HG03064 (cell line): ENCODE measurements at regions not wholly inside any gene's neighbourhood (a gene's known extent, or its start where the extent isn't known, plus 50 kb on each side); places are given as distances from the start of the nearest gene placed in this dataset.

Experiments used
- ATAC-seq: cut with Tn5 transposase; IDR thresholded peaks from one replicate; pipeline ENCODE4 v1.9.1; 2021; ENCODE audit warnings: low read depth; ENCODE audit not compliant: unreplicated experiment

DNA sequence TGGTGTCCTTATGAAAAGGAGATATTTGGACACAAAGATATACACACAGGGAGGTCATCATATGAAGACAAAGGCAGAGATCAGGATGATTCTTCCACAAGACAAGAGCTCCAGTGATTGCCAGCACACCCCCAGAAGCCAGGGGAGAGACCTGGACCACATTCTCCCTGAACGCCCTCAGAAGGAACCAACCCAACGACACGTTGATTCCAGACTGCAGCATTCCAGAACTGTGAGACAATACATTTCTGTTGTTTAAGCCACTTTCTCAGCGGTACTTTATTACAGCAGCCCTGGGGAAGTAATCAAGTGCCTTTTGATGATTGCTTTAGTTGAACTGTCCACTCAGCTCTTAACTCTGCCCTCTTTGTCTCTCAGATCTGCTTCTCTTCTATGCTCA is 285.5 kb upstream of the SMARCA2 start:
- no peak for ATAC-seq

GRCh38 chr9:1732670-1733069 is 282.5 kb upstream of the SMARCA2 start:
- no peak for ATAC-seq

- ATAC-seq: no peak
Measured at GRCh38 chr9:1738511-1739100, 276.5 kb upstream of the SMARCA2 start.

DNA sequence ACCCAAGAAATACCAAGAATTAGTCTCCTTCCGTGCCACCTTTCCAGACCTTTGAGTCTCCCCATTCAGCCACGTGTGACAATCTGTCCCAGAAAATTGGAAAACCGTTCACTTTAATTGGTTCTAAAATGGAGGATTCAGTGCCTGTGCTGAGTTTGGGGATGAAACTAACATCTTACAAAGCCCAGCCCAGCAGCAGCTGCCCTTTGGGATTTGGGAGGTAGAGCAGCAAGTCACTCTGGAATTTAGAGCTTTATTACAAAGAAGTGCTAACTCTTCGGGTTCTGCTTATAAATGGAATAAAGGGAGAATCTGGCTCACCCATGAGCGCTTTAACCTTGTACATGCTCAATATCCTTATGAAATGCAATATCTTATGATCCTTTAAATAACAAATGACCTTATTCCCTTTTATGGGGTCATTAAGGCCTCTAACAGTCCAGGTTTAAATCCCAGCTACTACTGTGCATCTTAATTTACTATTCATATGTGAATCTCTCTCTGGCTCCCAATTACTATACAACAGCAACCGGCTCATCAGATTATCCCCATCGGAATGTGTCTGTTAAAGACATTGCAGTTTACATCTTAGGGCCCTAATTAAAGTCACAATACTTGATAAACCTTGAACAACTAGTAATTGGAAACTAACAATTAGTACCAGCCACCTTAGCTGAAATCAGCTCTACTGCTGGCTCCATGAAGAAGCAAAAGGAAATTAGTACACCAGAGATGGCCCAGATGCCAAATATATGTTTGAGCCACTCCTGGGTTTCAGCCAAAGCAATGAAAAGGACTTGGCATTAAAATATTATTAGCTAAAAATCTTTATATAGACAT is 271.8 kb upstream of the SMARCA2 start:
- no peak for ATAC-seq

GRCh38 chr9:1745980-1746379 is 269.2 kb upstream of the SMARCA2 start:
- no peak for ATAC-seq

GRCh38 chr9:1747417-1747967 is 267.7 kb upstream of the SMARCA2 start:
- no peak for ATAC-seq

- ATAC-seq: no peak
Measured at GRCh38 chr9:1748407-1748806, 266.7 kb upstream of the SMARCA2 start.

GRCh38 chr9:1757186-1757585 is 258.0 kb upstream of the SMARCA2 start:
- no peak for ATAC-seq

DNA sequence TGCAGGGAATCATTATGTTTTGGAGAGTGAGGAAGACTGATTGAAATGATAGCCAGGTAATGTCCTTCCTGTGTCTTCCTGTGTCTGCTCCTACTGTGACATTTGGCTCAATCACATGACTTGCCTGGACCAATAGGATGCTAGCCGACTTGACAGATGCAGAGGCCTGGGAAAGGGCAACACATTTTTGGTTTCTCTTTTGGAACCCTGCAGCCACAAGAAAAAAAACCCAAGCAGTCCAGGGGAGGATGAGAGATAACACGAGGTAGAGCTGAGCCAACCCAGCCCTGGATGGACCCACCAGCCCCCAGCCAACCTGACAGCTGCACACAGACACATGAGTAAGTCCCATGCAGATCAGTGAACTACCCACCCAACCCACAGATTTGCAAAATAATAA is 256.1 kb upstream of the SMARCA2 start:
- no peak for ATAC-seq

GRCh38 chr9:1759771-1760300 is 255.3 kb upstream of the SMARCA2 start:
- ATAC-seq: no peak

DNA sequence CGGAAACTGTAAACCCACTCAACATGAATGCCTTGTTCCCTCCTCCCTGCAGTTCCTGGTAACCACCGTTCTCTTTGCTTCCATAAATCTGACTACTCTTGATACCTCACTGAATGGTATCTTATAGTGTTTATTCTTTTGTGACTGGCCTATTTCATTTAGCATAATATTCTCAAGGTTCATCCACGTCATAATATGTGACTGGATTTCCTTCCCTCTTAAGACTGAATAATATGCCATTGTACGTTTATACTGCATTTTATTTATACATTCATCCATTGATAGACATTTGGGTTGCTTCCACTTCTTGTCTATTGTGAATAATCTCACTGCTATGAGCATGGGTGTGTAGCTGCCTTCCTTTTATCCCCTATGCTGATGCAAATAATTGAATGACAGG is 253.3 kb upstream of the SMARCA2 start:
- ATAC-seq: no peak

- no peak for ATAC-seq
Measured at GRCh38 chr9:1766042-1766441, 249.1 kb upstream of the SMARCA2 start.

DNA sequence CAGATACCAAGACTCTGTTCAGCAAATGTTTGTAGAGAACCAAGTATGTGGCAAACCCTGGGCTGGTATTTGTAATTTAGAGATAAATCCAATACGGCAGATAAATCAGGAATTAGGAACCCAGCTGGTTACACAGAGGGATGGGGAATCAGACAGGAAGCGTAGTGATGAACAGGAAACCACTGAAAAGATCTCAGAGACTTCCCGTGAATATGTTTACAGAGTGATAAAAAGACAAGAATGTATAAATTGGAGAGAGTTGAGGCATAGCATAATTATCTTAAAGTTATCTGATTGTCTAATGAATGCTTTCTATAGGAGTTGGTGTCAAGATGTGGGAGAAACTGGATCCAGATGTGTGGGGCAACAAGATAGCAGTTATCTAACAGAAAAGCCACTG is 246.6 kb upstream of the SMARCA2 start:
- ATAC-seq: no peak

DNA sequence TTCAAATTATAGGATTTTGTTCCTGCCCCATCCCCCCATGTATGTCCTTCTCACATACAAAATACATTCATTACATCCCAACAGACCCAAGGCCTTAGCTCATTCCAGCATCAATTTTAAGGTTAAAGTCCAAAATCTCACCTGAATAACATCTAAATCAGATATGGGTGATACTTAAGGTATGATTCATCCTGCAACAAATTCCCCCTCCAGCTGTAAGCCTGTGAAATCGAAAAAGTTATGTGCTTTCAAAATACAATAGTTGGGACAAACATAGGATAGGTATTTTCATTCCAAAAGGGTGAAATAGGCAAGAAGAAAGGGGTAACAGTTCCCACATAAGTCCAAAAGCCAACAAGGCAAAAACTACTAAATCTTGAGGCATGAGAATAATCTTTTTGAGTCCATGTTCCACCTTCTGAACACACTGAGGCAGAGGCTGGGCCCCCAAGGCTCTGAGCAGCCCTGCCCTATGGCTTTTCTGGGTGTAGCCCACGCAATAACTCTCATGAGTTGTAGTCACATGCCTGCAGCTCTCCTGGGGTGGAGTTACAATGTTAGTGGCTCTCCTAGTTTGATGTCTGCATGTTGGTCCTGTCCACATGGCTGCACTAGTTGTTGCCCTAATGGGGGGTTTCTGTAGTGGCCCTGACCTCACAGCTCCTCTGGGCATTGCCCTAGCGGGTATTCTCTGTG is 243.9 kb upstream of the SMARCA2 start:
- ATAC-seq: no peak

GRCh38 chr9:1775230-1775629 is 239.9 kb upstream of the SMARCA2 start:
- no peak for ATAC-seq

DNA sequence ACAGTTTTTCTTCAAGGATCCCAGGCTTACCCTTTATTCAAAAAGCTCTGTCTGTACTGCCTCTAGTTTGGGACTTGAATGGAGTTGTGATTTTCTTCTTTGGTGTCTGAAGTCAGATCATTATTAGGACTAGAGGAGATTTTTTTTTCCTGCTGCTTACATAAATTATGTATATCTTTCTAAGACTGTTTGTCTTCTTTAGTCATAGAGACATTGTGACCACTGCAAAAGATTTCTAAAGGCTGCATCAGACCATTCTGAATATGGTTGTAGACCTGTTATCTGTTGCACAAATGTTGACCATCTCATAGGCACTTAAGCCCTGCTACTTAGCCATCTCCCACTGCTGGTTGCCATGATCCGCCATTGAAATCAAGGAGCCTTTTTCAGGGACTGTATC is 238.5 kb upstream of the SMARCA2 start:
- ATAC-seq: no peak

- ATAC-seq: no peak
Measured at GRCh38 chr9:1791191-1791590, 224.0 kb upstream of the SMARCA2 start.

DNA sequence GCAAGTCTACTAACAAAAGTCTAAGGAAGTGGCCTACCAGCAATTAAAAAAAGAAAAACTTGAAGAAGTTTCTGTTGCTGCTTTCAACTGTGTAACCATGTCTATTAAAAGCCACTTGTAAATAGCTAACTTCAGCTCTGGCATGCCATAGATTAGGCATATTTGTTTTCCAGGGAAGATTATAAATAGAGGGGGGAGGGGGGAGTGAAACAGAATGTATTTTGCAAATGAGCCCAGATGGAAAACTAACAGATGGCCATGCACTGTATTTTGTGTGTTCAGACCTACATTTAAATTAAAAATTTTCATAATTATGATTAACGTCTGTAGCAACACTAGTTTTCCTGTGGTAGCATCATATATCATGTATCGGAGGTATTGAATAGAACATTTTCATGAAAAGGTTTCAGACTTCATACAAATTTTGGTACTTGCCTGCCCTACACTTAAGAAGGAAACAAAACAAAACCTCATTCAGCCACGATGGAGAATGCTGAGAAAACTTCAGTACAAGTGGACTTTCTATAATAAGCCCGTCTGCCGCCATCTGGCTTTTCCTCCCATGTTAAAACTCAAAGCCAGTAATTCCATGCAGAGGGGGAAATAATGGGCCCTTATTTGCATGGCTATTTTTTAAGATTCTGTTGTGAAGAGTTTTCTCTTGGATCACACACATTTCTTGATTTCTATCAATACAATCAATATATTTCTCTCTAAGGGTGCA is 220.4 kb upstream of the SMARCA2 start:
- ATAC-seq: no peak

DNA sequence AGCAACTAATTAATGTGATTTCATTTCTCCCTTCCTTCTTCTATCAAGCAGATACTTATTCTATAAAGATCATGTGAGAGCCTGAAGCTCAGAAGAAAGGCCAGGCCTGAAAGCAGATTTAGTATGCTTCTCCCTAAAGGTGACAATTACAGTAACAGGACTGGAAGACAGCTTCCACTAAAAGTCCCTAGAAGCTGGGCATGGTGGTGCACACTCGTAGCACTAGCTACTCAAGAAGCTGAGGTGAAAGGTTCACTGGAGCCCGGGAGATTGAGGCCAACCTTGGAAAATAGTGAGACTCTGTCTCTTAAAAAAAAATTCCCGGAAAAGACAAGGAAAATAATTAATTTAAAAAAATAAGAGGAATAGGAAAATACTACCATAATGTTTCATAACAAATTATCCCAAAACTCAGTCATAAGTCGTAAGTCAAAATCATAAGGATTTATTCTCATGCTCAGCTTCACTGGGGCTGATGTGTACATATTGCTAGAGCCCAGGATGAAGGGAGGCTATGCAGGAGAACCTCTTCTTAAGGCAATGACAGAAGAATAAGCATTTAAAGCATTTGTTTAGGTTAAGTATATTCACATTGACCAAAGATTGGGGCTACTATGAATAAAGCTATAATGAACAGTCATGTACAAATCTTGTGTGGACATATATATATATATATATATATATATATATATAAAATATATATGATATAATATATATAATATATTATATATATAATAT is 210.8 kb upstream of the SMARCA2 start:
- no peak for ATAC-seq

GRCh38 chr9:1829719-1830118 is 185.4 kb upstream of the SMARCA2 start:
- ATAC-seq: no peak
